SKM-1 (cell line): ENCODE measurements at regions not wholly inside any gene's neighbourhood (a gene's known extent, or its start where the extent isn't known, plus 50 kb on each side); places are given as distances from the start of the nearest gene placed in this dataset.
"Not testable (repeated sequence)": the region's sequence is repeated elsewhere in the genome, so short reads cannot be mapped to it uniquely, and the experiment has no call there.

Experiments used
- DNase-seq: peaks from one replicate; lab custom pipeline; 2025; ENCODE audit not compliant: unreplicated experiment; lab: John Stamatoyannopoulos, UW

GRCh38 chr7:23887660-23888059 lies 177.6 kb downstream of the STK31 start:
- DNase-seq, result no peak

GRCh38 chr7:23888958-23889357 lies 178.9 kb downstream of the STK31 start:
- no peak for DNase-seq

- DNase-seq, result no peak
Observed at GRCh38 chr7:23889566-23889965, 179.5 kb downstream of the STK31 start.

GRCh38 chr7:23892019-23892418 lies 182.0 kb downstream of the STK31 start:
- DNase-seq, result no peak

- DNase-seq, result no peak
Observed at GRCh38 chr7:23893176-23893941, 183.3 kb downstream of the STK31 start.

GRCh38 chr7:23893942-23894891 lies 184.2 kb downstream of the STK31 start:
- no peak for DNase-seq

- DNase-seq, result no peak
Observed at GRCh38 chr7:23894892-23895569, 185.0 kb downstream of the STK31 start.

GRCh38 chr7:23895666-23896096 lies 185.7 kb downstream of the STK31 start:
- no peak for DNase-seq

GRCh38 chr7:23898619-23899018 lies 188.6 kb downstream of the STK31 start:
- no peak for DNase-seq

GRCh38 chr7:23904901-23905300 lies 194.9 kb downstream of the STK31 start:
- DNase-seq, result not testable (repeated sequence)

GRCh38 chr7:23907012-23907411 lies 197.0 kb downstream of the STK31 start:
- DNase-seq, result no peak

- DNase-seq, result no peak
Observed at GRCh38 chr7:23909426-23909825, 199.4 kb downstream of the STK31 start.

- DNase-seq, result no peak
Observed at GRCh38 chr7:23912065-23912464, 202.0 kb downstream of the STK31 start.

- no peak for DNase-seq
Observed at GRCh38 chr7:23913016-23913415, 203.0 kb downstream of the STK31 start.

- no peak for DNase-seq
Observed at GRCh38 chr7:23915236-23915635, 205.2 kb downstream of the STK31 start.

GRCh38 chr7:23918286-23918685 lies 208.3 kb downstream of the STK31 start:
- no peak for DNase-seq

- DNase-seq, result no peak
Observed at GRCh38 chr7:23918856-23919255, 208.8 kb downstream of the STK31 start.

GRCh38 chr7:23925088-23925487 lies 215.1 kb downstream of the STK31 start:
- no peak for DNase-seq

GRCh38 chr7:23927709-23928417 lies 217.8 kb downstream of the STK31 start:
- DNase-seq, result no peak

GRCh38 chr7:23928418-23928775 lies 218.4 kb downstream of the STK31 start:
- DNase-seq, result no peak

- no peak for DNase-seq
Observed at GRCh38 chr7:23930312-23930711, 220.3 kb downstream of the STK31 start.
